DND-41 (cell line): ENCODE measurements at regions not wholly inside any gene's neighbourhood (a gene's known extent, or its start where the extent isn't known, plus 50 kb on each side); places are given as distances from the start of the nearest gene placed in this dataset.

Experiments
- ATAC-seq: fragments of 200-7000 bp; cut with Tn5 transposase; 3 replicates; pipeline ENCODE4 v1.9.1; 2021; ENCODE audit warnings: low read depth; ENCODE audit not compliant: insufficient read depth
- DNase-seq: peaks from one replicate; pipeline ENCODE4 v3.0.0-alpha.2; 2020
- H2AFZ ChIP-seq: 2 replicates; pipeline ENCODE4 v1.6.0; 2012; ENCODE audit warnings: low read depth, low read length
- H3K27ac ChIP-seq: 2 replicates; pipeline ENCODE4 v1.5.1; 2012; ENCODE audit warnings: low read length, inconsistent platforms
- H3K27me3 ChIP-seq: fragments of 200-600 bp; sonication (generic); 2 replicates; pipeline ENCODE4 v1.6.0; 2012; ENCODE audit warnings: low read length, mild to moderate bottlenecking, inconsistent platforms; ENCODE audit not compliant: insufficient read depth, poor library complexity
- H3K36me3 ChIP-seq: 2 replicates; pipeline ENCODE4 v1.5.1; 2012; ENCODE audit warnings: low read length, inconsistent platforms; ENCODE audit not compliant: insufficient read depth
- H3K4me1 ChIP-seq: 2 replicates; pipeline ENCODE4 v1.5.1; 2012; ENCODE audit warnings: mild to moderate bottlenecking, low read length; ENCODE audit not compliant: insufficient read depth
- H3K4me2 ChIP-seq: 2 replicates; pipeline ENCODE4 v1.6.0; 2012; ENCODE audit warnings: mild to moderate bottlenecking, moderate library complexity, low read length, inconsistent platforms; ENCODE audit not compliant: insufficient read depth
- H3K4me3 ChIP-seq, 2 experiments: fragments of 200-600 bp in 1 of 2; shearing (Covaris generic) in 1 of 2; 2 replicates each; pipeline ENCODE4 v1.5.1; 2012 to 2016; ENCODE audit warnings: inconsistent platforms in 2 of 2, low read length in 2 of 2, mild to moderate bottlenecking in 2 of 2, low read depth in 1 of 2, moderate library complexity in 1 of 2
- H3K79me2 ChIP-seq: 2 replicates; pipeline ENCODE4 v1.6.0; 2012; ENCODE audit warnings: low read length, inconsistent platforms; ENCODE audit not compliant: insufficient read depth
- H3K9ac ChIP-seq: 2 replicates; pipeline ENCODE4 v1.6.0; 2012; ENCODE audit warnings: low read depth, mild to moderate bottlenecking, inconsistent platforms, low read length, moderate library complexity
- H3K9me3 ChIP-seq: 2 replicates; pipeline ENCODE4 v1.5.1; 2012; ENCODE audit warnings: low read length, moderate library complexity, mild to moderate bottlenecking, inconsistent platforms; ENCODE audit not compliant: insufficient read depth, severe bottlenecking
- H4K20me1 ChIP-seq: 2 replicates; pipeline ENCODE4 v1.6.0; 2012; ENCODE audit warnings: low read length; ENCODE audit not compliant: insufficient read depth
- EZH2 ChIP-seq: IDR thresholded peaks from 3 replicates; pipeline ENCODE4 v1.6.1; 2012; ENCODE audit warnings: borderline replicate concordance, low read depth, mild to moderate bottlenecking, moderate library complexity, low read length, inconsistent platforms; ENCODE audit not compliant: severe bottlenecking
- TF ChIP-seq, protein P1 (sequence below): IDR thresholded peaks from 2 replicates; pipeline ENCODE4 v1.5.1; 2012; ENCODE audit warnings: borderline replicate concordance, low read length, moderate library complexity, mild to moderate bottlenecking; ENCODE audit not compliant: poor library complexity, severe bottlenecking; ENCODE audit errors: extremely low read depth

DNA sequence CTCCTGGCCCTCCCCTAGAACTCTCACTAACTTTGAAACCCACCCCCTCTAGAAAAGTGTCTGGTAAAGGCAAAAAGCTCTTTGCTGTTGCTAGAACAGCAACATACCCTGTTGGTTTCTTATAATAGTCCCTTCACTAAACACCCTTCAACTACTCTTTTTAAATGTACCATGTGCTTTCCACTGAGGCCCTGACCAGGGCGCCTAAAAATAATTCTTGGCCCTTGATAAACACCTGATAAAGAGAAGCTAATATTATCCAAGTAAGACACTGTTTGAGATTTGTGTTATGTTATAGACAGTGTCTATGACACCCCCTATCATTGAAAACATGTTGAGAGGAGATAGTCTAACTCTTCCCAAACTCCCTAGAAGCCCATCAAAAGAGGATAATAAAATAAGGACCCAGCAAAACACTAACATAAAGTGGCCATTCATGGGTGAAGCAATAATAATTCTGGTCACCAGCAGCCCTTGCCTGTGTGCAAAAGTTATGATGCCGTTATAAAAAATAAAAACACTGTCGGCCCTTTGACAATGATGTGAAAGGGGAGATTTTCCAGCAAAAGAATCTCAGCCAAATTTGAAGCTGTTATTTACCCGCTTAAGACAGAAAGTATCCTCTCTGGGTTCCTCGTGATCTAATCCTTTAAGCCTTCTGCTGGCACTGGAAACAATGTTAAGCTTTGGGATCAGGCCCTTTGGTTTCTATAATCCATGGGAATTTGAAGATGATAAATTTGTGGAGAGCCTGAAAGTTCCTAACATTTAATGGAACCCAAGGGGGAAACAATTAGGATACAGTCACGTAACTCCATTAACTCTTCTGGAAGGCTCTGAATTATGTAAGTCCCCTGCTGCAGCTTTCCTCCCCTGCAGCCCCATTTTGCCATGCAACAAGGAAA, 122.6 kb upstream of the PLCB4 start:
- no peak for ATAC-seq
- H3K9ac ChIP-seq: no peak overlapping the region
- no peaks in the 10 kb centered on the region for H3K27me3 ChIP-seq
- TF ChIP-seq EZH2: no peak
- TF ChIP-seq, protein P1, sequence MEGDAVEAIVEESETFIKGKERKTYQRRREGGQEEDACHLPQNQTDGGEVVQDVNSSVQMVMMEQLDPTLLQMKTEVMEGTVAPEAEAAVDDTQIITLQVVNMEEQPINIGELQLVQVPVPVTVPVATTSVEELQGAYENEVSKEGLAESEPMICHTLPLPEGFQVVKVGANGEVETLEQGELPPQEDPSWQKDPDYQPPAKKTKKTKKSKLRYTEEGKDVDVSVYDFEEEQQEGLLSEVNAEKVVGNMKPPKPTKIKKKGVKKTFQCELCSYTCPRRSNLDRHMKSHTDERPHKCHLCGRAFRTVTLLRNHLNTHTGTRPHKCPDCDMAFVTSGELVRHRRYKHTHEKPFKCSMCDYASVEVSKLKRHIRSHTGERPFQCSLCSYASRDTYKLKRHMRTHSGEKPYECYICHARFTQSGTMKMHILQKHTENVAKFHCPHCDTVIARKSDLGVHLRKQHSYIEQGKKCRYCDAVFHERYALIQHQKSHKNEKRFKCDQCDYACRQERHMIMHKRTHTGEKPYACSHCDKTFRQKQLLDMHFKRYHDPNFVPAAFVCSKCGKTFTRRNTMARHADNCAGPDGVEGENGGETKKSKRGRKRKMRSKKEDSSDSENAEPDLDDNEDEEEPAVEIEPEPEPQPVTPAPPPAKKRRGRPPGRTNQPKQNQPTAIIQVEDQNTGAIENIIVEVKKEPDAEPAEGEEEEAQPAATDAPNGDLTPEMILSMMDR: no peak
- no peak overlapping the region for H3K4me2 ChIP-seq
- no peak overlapping the region for H3K4me3 ChIP-seq
- no peaks in the 10 kb centered on the region for H3K4me1 ChIP-seq
- H3K9me3 ChIP-seq: no peaks in the 10 kb centered on the region
- H3K27ac ChIP-seq: no peak overlapping the region
- no peaks in the 10 kb centered on the region for H3K36me3 ChIP-seq
- H4K20me1 ChIP-seq: no peaks in the 10 kb centered on the region
- no peak for DNase-seq
- no peak overlapping the region for H2AFZ ChIP-seq
- no peaks in the 10 kb centered on the region for H3K79me2 ChIP-seq

DNA sequence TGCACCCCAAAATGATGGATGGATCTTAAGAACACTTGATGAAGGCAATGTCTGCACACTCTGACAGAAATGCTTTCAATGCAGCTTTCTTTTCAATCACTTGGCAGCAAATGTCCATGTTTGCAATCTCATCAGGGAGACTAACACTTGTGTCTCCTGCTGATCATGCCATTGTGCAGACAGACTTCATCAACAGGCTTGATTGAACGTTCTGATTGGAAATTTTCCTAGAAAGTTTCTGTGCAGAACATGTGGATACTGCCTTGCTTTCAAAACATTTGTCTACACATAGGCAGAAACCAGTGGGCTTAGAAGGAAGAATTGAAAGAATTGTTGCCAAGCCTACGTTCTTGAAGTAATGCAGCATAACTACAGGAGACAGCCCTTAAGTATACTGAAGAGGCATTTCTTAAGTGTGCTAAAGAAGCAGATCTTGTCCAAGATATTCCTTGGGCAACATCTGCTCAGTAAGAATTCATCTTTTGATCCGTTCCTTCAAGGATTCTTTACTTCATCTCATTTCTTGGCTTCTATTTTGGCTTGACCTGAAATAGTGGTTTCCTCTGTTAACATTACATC, 120.4 kb upstream of the PLCB4 start:
- TF ChIP-seq, protein P1: no peak
- no peak for TF ChIP-seq EZH2
- no peaks in the 10 kb centered on the region for H3K36me3 ChIP-seq
- H3K4me1 ChIP-seq: no peaks in the 10 kb centered on the region
- no peaks in the 10 kb centered on the region for H3K79me2 ChIP-seq
- H3K27ac ChIP-seq: no peak overlapping the region
- H3K9me3 ChIP-seq: no peaks in the 10 kb centered on the region
- no peaks in the 10 kb centered on the region for H4K20me1 ChIP-seq
- no peak overlapping the region for H2AFZ ChIP-seq
- H3K9ac ChIP-seq: no peak overlapping the region
- no peak for ATAC-seq
- H3K4me3 ChIP-seq: no peak overlapping the region
- no peak overlapping the region for H3K4me2 ChIP-seq
- DNase-seq: no peak
- H3K27me3 ChIP-seq: no peaks in the 10 kb centered on the region

DNA sequence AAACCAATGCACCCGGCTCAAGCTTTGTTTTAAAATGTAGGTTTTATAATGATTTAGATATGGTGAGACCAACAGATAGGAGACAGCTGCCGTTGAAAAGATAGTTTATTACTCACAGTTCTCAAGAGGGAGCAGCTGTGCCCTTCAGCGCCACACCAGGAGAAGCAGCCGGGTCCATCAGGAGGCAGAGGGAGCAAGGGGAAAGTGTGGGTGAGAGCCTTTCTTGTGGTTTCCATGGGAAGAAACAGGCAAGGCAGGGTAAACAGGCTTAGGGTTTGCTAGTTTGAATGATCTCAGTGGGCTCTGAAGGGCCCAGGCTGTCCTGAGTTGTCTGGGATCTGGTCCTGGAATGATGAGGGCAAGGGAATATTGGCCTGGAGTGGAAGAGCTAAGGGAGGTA, 117.7 kb upstream of the PLCB4 start:
- TF ChIP-seq, protein P1: no peak
- no peak for TF ChIP-seq EZH2
- H3K36me3 ChIP-seq: no peaks in the 10 kb centered on the region
- H3K4me1 ChIP-seq: no peaks in the 10 kb centered on the region
- no peaks in the 10 kb centered on the region for H4K20me1 ChIP-seq
- H3K4me3 ChIP-seq: no peak overlapping the region
- no peak overlapping the region for H3K4me2 ChIP-seq
- no peak overlapping the region for H3K9ac ChIP-seq
- DNase-seq (no peak), ATAC-seq (no peak)
- no peak overlapping the region for H3K27ac ChIP-seq
- no peaks in the 10 kb centered on the region for H3K27me3 ChIP-seq
- H3K9me3 ChIP-seq: no peaks in the 10 kb centered on the region
- H2AFZ ChIP-seq: no peak overlapping the region
- H3K79me2 ChIP-seq: no peaks in the 10 kb centered on the region
